Transverse colon (tissue), 4 donors: ENCODE measurements at regions not wholly inside any gene's neighbourhood (a gene's known extent, or its start where the extent isn't known, plus 50 kb on each side); places are given as distances from the start of the nearest gene placed in this dataset.

Experiments
- DNase-seq: peaks from one replicate; pipeline ENCODE4 v3.0.0-alpha.2; 2019
- H3K27ac ChIP-seq, 4 donors: fragments of 200-600 bp; sonication (generic); 2 replicates each; pipeline ENCODE4 v1.5.1; 2016 to 2018; ENCODE audit warnings: inconsistent platforms in 4 of 4
- H3K27me3 ChIP-seq: fragments of 200-600 bp; sonication (generic); 2 replicates; pipeline ENCODE4 v1.5.1; 2017; ENCODE audit warnings: inconsistent platforms
- H3K36me3 ChIP-seq, 4 donors: fragments of 200-600 bp; sonication (generic); 2 replicates each; pipeline ENCODE4 v1.5.1; 2017 to 2019; ENCODE audit warnings: inconsistent platforms in 4 of 4
- H3K4me1 ChIP-seq, 4 donors: fragments of 200-600 bp; sonication (generic); 2 replicates each; pipeline ENCODE4 v1.5.1; 2017 to 2020; ENCODE audit warnings: inconsistent platforms in 4 of 4
- H3K4me3 ChIP-seq, 4 donors: fragments of 200-600 bp; sonication (generic); 1 replicate in 1 of 4; 2 replicates in 3 of 4; pipeline versions ENCODE4 v1.5.1 to v1.6.1; 2017 to 2019; ENCODE audit warnings: inconsistent platforms in 4 of 4
- H3K9me3 ChIP-seq, 2 donors: fragments of 200-600 bp; sonication (generic); 2 replicates each; pipeline ENCODE4 v1.5.1; 2017 to 2019; ENCODE audit warnings: inconsistent platforms in 2 of 2
- EP300 ChIP-seq: sonication (generic); formaldehyde crosslinking; IDR thresholded peaks from one replicate; pipeline ENCODE4 v1.6.1; 2017; ENCODE audit warnings: antibody characterized with exemption, low read depth
- POLR2A ChIP-seq: fragments of 450-650 bp; IDR thresholded peaks from one replicate; pipeline ENCODE4 v1.6.1; 2016; ENCODE audit warnings: antibody characterized with exemption, mild to moderate bottlenecking, moderate library complexity
- POLR2AphosphoS5 ChIP-seq, 3 donors: sonication (generic); formaldehyde crosslinking; IDR thresholded peaks; one replicate each; pipeline ENCODE4 v1.6.1; 2016; ENCODE audit warnings: antibody characterized with exemption in 3 of 3
- WGBS, 2 donors: methylation state at CpG; one replicate each; pipeline ENCODE4 v1.1.5; 2018; ENCODE audit warnings: low coverage in 1 of 2; 5-methylcytosine and 5-hydroxymethylcytosine counted together
- in situ Hi-C, 4 donors: fragments of 200-750 bp; cut with MboI; loops; one replicate each; pipeline versions ENCODE4 v1.15.0 to v1.15.1; 2017; ENCODE audit warnings: low sequenced_read_pairs in 3 of 4, low pct_ligation_motif_present in 1 of 4, low pct_unique_long_range_greater_than_20kb in 1 of 4
- intact Hi-C: fragments of 100-400 bp; cut with DNase I; formaldehyde crosslinking; loops from one replicate; pipeline ENCODE4 v1.15.1; 2023; ENCODE audit warnings: low total_unique reads
- TF ChIP-seq, protein P1 (sequence below), 5 experiments: fragments of 200-600 bp in 3 of 5; fragments of 450-650 bp in 2 of 5; sonication (generic) in 3 of 5; IDR thresholded peaks; 1 replicate in 2 of 5; 2 replicates in 3 of 5; pipeline ENCODE4 v1.5.1; 2016 to 2017; ENCODE audit warnings: antibody characterized with exemption in 5 of 5, inconsistent platforms in 3 of 5, mild to moderate bottlenecking in 2 of 5, moderate library complexity in 1 of 5

DNA sequence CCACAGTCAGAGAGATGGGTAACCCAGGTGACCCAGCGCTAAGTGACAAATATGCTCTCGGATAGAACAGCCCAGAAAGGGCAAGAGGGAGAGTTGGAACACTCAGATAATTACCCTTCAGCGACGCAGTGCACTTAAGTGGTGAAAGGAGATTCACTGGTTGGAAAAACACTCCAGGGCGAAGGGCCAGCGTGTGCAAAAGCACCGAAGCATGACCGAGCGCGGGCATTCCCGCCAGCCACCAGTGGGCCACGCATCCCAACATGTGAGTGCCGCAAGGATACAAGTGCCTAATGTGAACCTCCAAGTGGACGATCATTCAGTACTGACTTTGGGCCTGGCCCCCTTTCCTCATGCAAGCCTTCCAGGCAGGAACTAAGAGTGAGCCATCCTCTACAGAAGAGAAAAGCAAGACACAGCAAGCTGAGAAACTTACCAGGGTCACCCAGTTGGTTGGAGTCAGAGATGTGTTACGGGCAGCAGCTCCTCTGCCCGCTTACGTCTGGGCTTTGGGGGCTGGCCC lies 258.4 kb downstream of the C16orf95 start:
- H3K36me3 ChIP-seq = no peaks in the 10 kb centered on the region
- no peaks in the 10 kb centered on the region for H3K4me1 ChIP-seq
- DNase-seq = no peak
- TF ChIP-seq EP300 (no peak), POLR2AphosphoS5 (IDR thresholded peaks at IDR 0.05) (no peak), POLR2A (no peak)
- TF ChIP-seq, protein P1, sequence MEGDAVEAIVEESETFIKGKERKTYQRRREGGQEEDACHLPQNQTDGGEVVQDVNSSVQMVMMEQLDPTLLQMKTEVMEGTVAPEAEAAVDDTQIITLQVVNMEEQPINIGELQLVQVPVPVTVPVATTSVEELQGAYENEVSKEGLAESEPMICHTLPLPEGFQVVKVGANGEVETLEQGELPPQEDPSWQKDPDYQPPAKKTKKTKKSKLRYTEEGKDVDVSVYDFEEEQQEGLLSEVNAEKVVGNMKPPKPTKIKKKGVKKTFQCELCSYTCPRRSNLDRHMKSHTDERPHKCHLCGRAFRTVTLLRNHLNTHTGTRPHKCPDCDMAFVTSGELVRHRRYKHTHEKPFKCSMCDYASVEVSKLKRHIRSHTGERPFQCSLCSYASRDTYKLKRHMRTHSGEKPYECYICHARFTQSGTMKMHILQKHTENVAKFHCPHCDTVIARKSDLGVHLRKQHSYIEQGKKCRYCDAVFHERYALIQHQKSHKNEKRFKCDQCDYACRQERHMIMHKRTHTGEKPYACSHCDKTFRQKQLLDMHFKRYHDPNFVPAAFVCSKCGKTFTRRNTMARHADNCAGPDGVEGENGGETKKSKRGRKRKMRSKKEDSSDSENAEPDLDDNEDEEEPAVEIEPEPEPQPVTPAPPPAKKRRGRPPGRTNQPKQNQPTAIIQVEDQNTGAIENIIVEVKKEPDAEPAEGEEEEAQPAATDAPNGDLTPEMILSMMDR (IDR thresholded peaks at IDR 0.05) = no peak
- no peak overlapping the region for H3K27ac ChIP-seq
- H3K9me3 ChIP-seq = peaks cover 0 to 3% of the 10 kb centered on the region in 2 donors
- 93 to 100% methylated on average over 2 to 16 of the region's 17 CpGs for WGBS, 2 donors
- peaks cover 46% of the 10 kb centered on the region for H3K27me3 ChIP-seq
- in situ Hi-C loops (loop anchor here in 3 of 4 donors (10.0 to 25.0 kb wide), 3 partner anchors 204 to 494 kb away; partner anchors contain the start of gene FOXC2 (in 1 of the 3)), intact Hi-C loops (no loop called here)
- H3K4me3 ChIP-seq = no peak overlapping the region

- intact Hi-C loops = no loop called here
- WGBS, 2 donors = 26 to 38% methylated on average over 6 to 16 of the region's 16 CpGs
- in situ Hi-C loops = loop anchor here in 3 of 4 donors (5.0 to 25.0 kb wide), 4 partner anchors 202 to 496 kb away; partner anchors contain the start of gene FOXC2 (in 2 of the 3)
- H3K9me3 ChIP-seq = no peaks in the 10 kb centered on the region
- H3K27me3 ChIP-seq = peaks cover 51% of the 10 kb centered on the region
- H3K4me3 ChIP-seq = no peak overlapping the region
- DNase-seq = no peak
- no peaks in the 10 kb centered on the region for H3K36me3 ChIP-seq
- no peak for TF ChIP-seq POLR2AphosphoS5 (IDR thresholded peaks at IDR 0.05)
- no peak for TF ChIP-seq POLR2A
- no peaks in the 10 kb centered on the region for H3K4me1 ChIP-seq
- H3K27ac ChIP-seq = no peak overlapping the region
Measured at GRCh38 chr16:87060034-87060986, 256.9 kb downstream of the C16orf95 start.

DNA sequence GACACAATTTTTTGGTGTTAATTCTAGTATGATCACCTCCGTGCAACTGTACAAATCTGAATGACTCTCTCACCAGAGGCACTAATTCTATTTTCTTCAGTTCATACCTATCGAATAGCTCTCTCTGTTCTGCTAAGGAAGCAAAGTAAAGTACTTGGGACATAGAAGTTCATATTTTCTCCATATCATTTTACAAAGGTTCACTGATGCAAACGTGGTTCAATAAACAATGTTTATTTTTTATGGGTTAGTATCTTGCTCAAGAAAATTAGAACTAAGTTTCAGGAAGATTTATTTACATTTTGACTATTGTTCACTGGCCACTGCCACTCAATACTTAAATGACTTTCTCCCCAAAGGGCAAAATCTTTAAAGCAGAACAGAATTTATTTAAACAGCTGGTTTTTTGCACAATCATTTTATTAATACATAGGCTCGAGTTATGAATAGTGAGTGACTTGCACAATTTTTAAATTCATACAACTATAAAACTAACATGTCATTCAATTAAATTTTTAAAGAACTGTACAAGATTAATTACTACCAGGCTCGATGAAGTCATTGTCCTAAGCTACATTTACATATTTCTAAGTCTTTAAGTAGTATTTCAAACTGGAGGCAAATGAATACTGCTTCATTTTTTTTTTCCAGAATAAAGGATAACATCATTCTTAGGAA lies 255.8 kb downstream of the C16orf95 start:
- Histone ChIP-seq H3K36me3 (no peaks in the 10 kb centered on the region), H3K4me3 (no peak overlapping the region), H3K27me3 (peaks cover 59% of the 10 kb centered on the region), H3K4me1 (no peaks in the 10 kb centered on the region), H3K27ac (no peak overlapping the region), H3K9me3 (no peaks in the 10 kb centered on the region)
- DNase-seq = no peak
- 42 to 48% methylated on average over 5 of the region's 5 CpGs for WGBS, 2 donors
- in situ Hi-C loops = loop anchor here in 3 of 4 donors (5.0 to 25.0 kb wide), 4 partner anchors 201 to 497 kb away; partner anchors contain the start of gene FOXC2 (in 2 of the 3)
- TF ChIP-seq EP300 (no peak), POLR2A (no peak), POLR2AphosphoS5 (IDR thresholded peaks at IDR 0.05) (no peak)
- TF ChIP-seq, protein P1 (IDR thresholded peaks at IDR 0.05) = no peak
- intact Hi-C loops = no loop called here

DNA sequence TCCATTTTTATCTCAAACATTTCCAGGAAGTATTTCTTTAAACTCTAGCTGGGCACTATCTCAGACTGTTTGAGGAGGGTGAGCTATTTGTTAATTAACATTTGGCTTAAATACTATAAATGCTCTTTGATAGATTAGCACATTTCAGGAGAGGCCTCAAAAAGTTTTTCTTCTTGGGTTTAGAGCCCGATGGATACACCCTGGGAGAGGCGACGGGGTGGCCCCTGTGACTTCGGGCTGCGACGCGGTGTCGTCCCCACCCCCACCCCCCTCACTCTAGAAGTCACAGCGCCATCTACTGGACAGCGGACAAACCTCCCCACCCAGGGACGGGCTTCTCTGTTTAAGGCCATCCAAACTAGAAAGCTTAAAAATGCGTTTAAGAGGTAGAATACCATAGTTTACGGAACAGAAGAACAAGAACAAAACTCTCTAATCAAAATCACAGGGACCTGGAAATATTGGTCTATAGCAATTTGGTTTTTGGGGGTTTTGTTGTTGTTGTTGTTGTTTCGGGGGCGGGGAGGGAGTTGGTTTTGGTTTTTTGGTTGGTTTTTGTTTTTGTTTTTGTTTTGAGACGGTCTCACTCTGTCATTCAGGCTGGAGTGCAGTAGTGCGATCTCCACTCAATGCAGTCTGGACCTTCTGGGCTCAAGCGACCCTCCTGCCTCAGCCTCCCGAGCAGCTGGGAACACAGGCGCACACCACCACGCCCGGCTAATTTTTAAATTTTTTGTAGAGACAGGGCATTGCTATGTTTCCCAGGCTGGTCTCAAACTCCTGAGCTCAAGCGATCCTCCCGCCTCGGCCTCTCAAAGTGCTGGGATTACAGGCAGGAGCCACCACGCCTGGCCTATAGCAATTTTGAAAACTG lies 254.4 kb downstream of the C16orf95 start:
- Histone ChIP-seq H3K9me3 (no peaks in the 10 kb centered on the region), H3K4me1 (no peaks in the 10 kb centered on the region), H3K36me3 (no peaks in the 10 kb centered on the region), H3K27me3 (peaks cover 60% of the 10 kb centered on the region), H3K27ac (no peak overlapping the region), H3K4me3 (no peak overlapping the region)
- 44 to 50% methylated on average over 11 to 26 of the region's 26 CpGs for WGBS, 2 donors
- TF ChIP-seq, protein P1 (IDR thresholded peaks at IDR 0.05) = peak; percentile 64 to 75 (median 72)
- TF ChIP-seq POLR2AphosphoS5 (IDR thresholded peaks at IDR 0.05) = no peak
- TF ChIP-seq EP300 = no peak
- no peak for TF ChIP-seq POLR2A
- in situ Hi-C loops (loop anchor here in 3 of 4 donors (5.0 to 25.0 kb wide), 4 partner anchors 199 to 498 kb away; partner anchors contain the start of gene FOXC2 (in 2 of the 3)), intact Hi-C loops (no loop called here)
- DNase-seq = peak; percentile 55
